GM23338 (cell line): ENCODE measurements at regions not wholly inside any gene's neighbourhood (a gene's known extent, or its start where the extent isn't known, plus 50 kb on each side); places are given as distances from the start of the nearest gene placed in this dataset.

Source experiments
- ATAC-seq: fragments of 200-7000 bp; cut with Tn5 transposase; 3 replicates; pipeline ENCODE4 v1.9.1; 2020
- DNase-seq: peaks from one replicate; pipeline ENCODE4 v3.0.0-alpha.2; 2015; ENCODE audit warnings: low spot score
- H2AFZ ChIP-seq: fragments of 200-600 bp; sonication (generic); 2 replicates; pipeline ENCODE4 v1.8.0; 2016; ENCODE audit warnings: antibody characterized with exemption, mild to moderate bottlenecking, moderate library complexity
- H3F3A ChIP-seq: fragments of 200-600 bp; sonication (generic); replicated peaks from 2 replicates; pipeline ENCODE4 v1.8.0; 2017; ENCODE audit warnings: antibody characterized with exemption, mixed run types, low read depth
- H3K27ac ChIP-seq: fragments of 200-600 bp; sonication (generic); 2 replicates; pipeline ENCODE4 v1.6.1; 2016; ENCODE audit warnings: low read depth
- H3K27me3 ChIP-seq: fragments of 200-600 bp; sonication (generic); 2 replicates; pipeline ENCODE4 v1.8.0; 2016; ENCODE audit warnings: mild to moderate bottlenecking, mixed run types, moderate library complexity; ENCODE audit not compliant: insufficient read depth
- H3K36me3 ChIP-seq: fragments of 200-600 bp; sonication (generic); 2 replicates; pipeline ENCODE4 v1.8.0; 2016; ENCODE audit warnings: mild to moderate bottlenecking; ENCODE audit not compliant: insufficient read depth
- H3K4me1 ChIP-seq: fragments of 200-600 bp; sonication (generic); 2 replicates; pipeline ENCODE4 v1.8.0; 2016; ENCODE audit warnings: mild to moderate bottlenecking, moderate library complexity; ENCODE audit not compliant: insufficient read depth
- H3K4me2 ChIP-seq: fragments of 200-600 bp; sonication (generic); 2 replicates; pipeline ENCODE4 v1.7.1; 2017; ENCODE audit warnings: mixed run types
- H3K4me3 ChIP-seq: fragments of 200-600 bp; sonication (generic); 2 replicates; pipeline ENCODE4 v1.6.1; 2016; ENCODE audit warnings: mixed run types
- H3K79me2 ChIP-seq: fragments of 200-600 bp; sonication (generic); replicated peaks from 2 replicates; pipeline ENCODE4 v1.8.0; 2017; ENCODE audit warnings: mild to moderate bottlenecking; ENCODE audit not compliant: insufficient read depth
- H3K9me2 ChIP-seq: fragments of 200-600 bp; sonication (generic); 2 replicates; pipeline ENCODE4 v1.8.0; 2017; ENCODE audit not compliant: insufficient read depth
- H4K20me1 ChIP-seq: fragments of 200-600 bp; sonication (generic); replicated peaks from 2 replicates; pipeline ENCODE4 v1.8.0; 2017; ENCODE audit warnings: mild to moderate bottlenecking; ENCODE audit not compliant: insufficient read depth
- H3K27ac Mint-ChIP-seq: 2 replicates; pipeline ENCODE4 v1.8.0; 2020; ENCODE audit warnings: inconsistent platforms, mild to moderate bottlenecking, moderate library complexity, mixed read lengths
- H3K27me3 Mint-ChIP-seq: 3 replicates; pipeline ENCODE4 v1.8.0; 2022; ENCODE audit warnings: low read depth, mild to moderate bottlenecking, moderate library complexity, mixed read lengths, inconsistent platforms; ENCODE audit not compliant: insufficient read depth, poor library complexity
- H3K36me3 Mint-ChIP-seq: 3 replicates; pipeline ENCODE4 v1.8.0; 2021; ENCODE audit warnings: low read depth, mild to moderate bottlenecking, inconsistent platforms, moderate library complexity, mixed read lengths
- H3K4me1 Mint-ChIP-seq: 3 replicates; pipeline ENCODE4 v1.8.0; 2020; ENCODE audit warnings: mild to moderate bottlenecking, inconsistent platforms, mixed read lengths
- H3K4me3 Mint-ChIP-seq: 3 replicates; pipeline ENCODE4 v1.8.0; 2021; ENCODE audit warnings: moderate library complexity, mild to moderate bottlenecking, inconsistent platforms, mixed read lengths
- H3K9me3 Mint-ChIP-seq: 3 replicates; pipeline ENCODE4 v1.8.0; 2020; ENCODE audit warnings: moderate library complexity, mild to moderate bottlenecking, inconsistent platforms, mixed read lengths
- CREB1 ChIP-seq: fragments of 250-450 bp; sonication (Bioruptor Pico); IDR thresholded peaks from 2 replicates; pipeline ENCODE4 v1.5.0; 2020; ENCODE audit warnings: low read depth, mild to moderate bottlenecking, moderate library complexity
- CTCF ChIP-seq, 2 experiments: fragments of 200-600 bp in 1 of 2; sonication (generic) in 1 of 2; conservative IDR thresholded peaks; 2 replicates each; pipeline versions ENCODE4 v1.5.1 to v1.6.1; 2016 to 2017; ENCODE audit warnings: antibody characterized with exemption in 2 of 2, low read depth in 2 of 2, mild to moderate bottlenecking in 2 of 2, moderate library complexity in 1 of 2
- EZH2 ChIP-seq: fragments of 200-600 bp; sonication (generic); IDR thresholded peaks from one replicate; pipeline ENCODE4 v1.8.0; 2017; ENCODE audit warnings: antibody characterized with exemption, mild to moderate bottlenecking, low read depth; ENCODE audit not compliant: unreplicated experiment
- JUNB ChIP-seq: IDR thresholded peaks from one replicate; pipeline ENCODE4 v1.6.1; 2016; ENCODE audit warnings: antibody characterized with exemption; ENCODE audit not compliant: unreplicated experiment
- POLR2AphosphoS5 ChIP-seq: IDR thresholded peaks from 2 replicates; pipeline ENCODE4 v1.6.1; 2016; ENCODE audit warnings: antibody characterized with exemption, low read depth
- REST ChIP-seq: IDR thresholded peaks from one replicate; pipeline ENCODE4 v1.6.1; 2018; ENCODE audit warnings: antibody characterized with exemption; ENCODE audit not compliant: unreplicated experiment
- STAT1 ChIP-seq: IDR thresholded peaks from one replicate; pipeline ENCODE4 v1.6.1; 2016; ENCODE audit warnings: antibody characterized with exemption; ENCODE audit not compliant: unreplicated experiment
- ZNF331 ChIP-seq: fragments of 250-450 bp; sonication (Bioruptor Pico); IDR thresholded peaks from 2 replicates; pipeline ENCODE4 v1.5.0; 2020; ENCODE audit warnings: low read depth, mild to moderate bottlenecking, moderate library complexity

- TF ChIP-seq CTCF (conservative IDR thresholded peaks at IDR 0.05; ENCODE audit: low read depth in 2 of 2) (no peak), CREB1 (CRISPR knock-in tag) (no peak), EZH2 (no peak), REST (no peak), JUNB (no peak), STAT1 (no peak), POLR2AphosphoS5 (no peak)
These were observed 123.9 kb downstream of the ZNF664 start (continued) for GRCh38 chr12:124096869-124097434.

- peaks cover 18% of the 10 kb centered on the region for H3K9me3 Mint-ChIP-seq
- TF ChIP-seq ZNF331 (CRISPR knock-in tag): no peak
- H3K79me2 ChIP-seq: no peaks in the 10 kb centered on the region
- H3K27me3 Mint-ChIP-seq: peaks cover 4% of the 10 kb centered on the region
- no peaks in the 10 kb centered on the region for H3K36me3 ChIP-seq
- no peak overlapping the region for H3K4me2 ChIP-seq
- no peaks in the 10 kb centered on the region for H3F3A ChIP-seq
- peaks cover 5% of the 10 kb centered on the region; the same call in 1 of the 2 replicates for H3K4me1 ChIP-seq
- H3K36me3 Mint-ChIP-seq: peaks cover 12% of the 10 kb centered on the region
- H3K27me3 ChIP-seq: no peaks in the 10 kb centered on the region
- no peak for DNase-seq
- H3K27ac ChIP-seq: no peak overlapping the region
- peak overlapping the region; percentile 91 for H2AFZ ChIP-seq
- peaks cover 12% of the 10 kb centered on the region for H3K4me1 Mint-ChIP-seq
- ATAC-seq: no peak
- H3K9me2 ChIP-seq: peaks cover 9% of the 10 kb centered on the region; the same call in 1 of the 2 replicates
- no peak overlapping the region for H3K27ac Mint-ChIP-seq
- no peak overlapping the region for H3K4me3 ChIP-seq
- H3K4me3 Mint-ChIP-seq: no peak overlapping the region
- H4K20me1 ChIP-seq: no peaks in the 10 kb centered on the region
These were observed 124.7 kb downstream of the ZNF664 start for GRCh38 chr12:124097701-124098100.
